ENCODE measurements at regions not wholly inside any gene's neighbourhood (a gene's known extent, or its start where the extent isn't known, plus 50 kb on each side); places are given as distances from the start of the nearest gene placed in this dataset.

- H3K4me3 ChIP-seq (ENCODE audit: control insufficient read depth in 1 of 2, extremely low read depth in 1 of 2, low read length in 1 of 2), result no peak overlapping the region
- no peak overlapping the region for H3K27ac ChIP-seq (ENCODE audit: low read length)
- H3K27me3 ChIP-seq (replicated peaks in 1 of 2; ENCODE audit: control insufficient read depth in 2 of 2, extremely low read depth in 1 of 2, insufficient read depth in 2 of 2, low read length in 1 of 2), result no peaks in the 10 kb centered on the region
- H3K4me1 Mint-ChIP-seq, result no peaks in the 10 kb centered on the region
- no peak overlapping the region for H3K4me3 Mint-ChIP-seq
- peaks cover 0 to 4% (median 0%) of the 10 kb centered on the region in 3 donors for H3K9me3 Mint-ChIP-seq
- 50% methylated on average over 1 of the region's 2 CpGs for WGBS (ENCODE audit: insufficient coverage)
- H3K36me3 ChIP-seq (ENCODE audit: control insufficient read depth in 2 of 2, extremely low read depth in 1 of 2, insufficient read depth in 1 of 2, low read length in 1 of 2), result no peaks in the 10 kb centered on the region
- DNase-seq (no peak), ATAC-seq (replicated peaks in 1 of 4) (no peak)
- POLR2A ChIA-PET, result no interaction called here
- no peaks in the 10 kb centered on the region for H3K27me3 Mint-ChIP-seq
- H3K4me1 ChIP-seq (ENCODE audit: control insufficient read depth in 1 of 2, extremely low read depth in 1 of 2, insufficient read depth in 2 of 2, low read length in 2 of 2), result no peaks in the 10 kb centered on the region
- H3K27ac Mint-ChIP-seq, result no peak overlapping the region
- CTCF ChIA-PET, result no interaction called here
- no peaks in the 10 kb centered on the region for H3K36me3 Mint-ChIP-seq
- H3K9me3 ChIP-seq, result no peaks in the 10 kb centered on the region
Observed at GRCh38 chr9:78865737-78866136, 568.8 kb downstream of the PSAT1 start.

DNA sequence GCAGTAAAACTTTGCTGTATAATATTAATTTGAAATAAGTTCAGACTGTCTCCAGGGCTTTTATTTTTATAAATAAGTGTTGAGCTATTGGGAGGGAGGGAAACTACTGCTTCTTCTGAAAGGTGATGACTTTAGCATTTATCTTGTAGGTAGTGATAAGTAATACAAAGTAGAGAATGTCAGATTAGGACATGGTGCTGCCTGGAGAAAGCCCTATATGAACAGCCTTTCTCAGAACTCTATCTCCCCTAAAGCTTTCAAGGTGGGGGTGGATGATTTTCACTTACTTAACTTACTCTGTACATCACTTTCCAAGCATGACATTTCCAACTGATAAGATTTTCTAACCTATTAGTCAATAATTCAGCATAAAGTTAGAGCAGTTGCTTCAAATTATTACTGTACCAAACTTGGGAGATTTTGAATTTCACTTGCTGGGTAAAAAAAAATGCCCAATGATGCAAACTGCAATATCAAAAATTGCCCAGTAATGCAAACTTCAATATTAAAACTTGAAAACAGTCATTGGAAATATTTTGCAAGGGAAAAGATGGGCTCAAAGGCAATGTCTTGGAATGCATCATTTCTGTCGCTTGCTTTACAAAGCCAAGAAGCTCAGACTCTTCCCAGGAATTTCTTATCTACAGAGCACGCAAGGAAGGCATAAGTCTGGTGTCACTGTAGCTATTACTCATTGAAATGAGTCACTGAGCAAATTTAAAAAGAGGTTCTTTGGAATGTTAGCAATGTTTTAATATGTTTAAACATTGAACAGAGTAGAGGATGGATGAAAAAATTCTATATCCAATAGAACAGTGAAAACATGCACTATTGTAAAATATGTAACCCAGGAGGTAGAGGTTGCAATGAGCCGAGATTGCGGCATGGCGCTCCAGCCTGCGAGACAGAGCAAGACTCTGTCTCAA is 569.5 kb downstream of the PSAT1 start:
- ATAC-seq (replicated peaks in 1 of 4), result no peak
- Histone ChIP-seq H3K4me3 (ENCODE audit: control insufficient read depth in 1 of 2, extremely low read depth in 1 of 2, low read length in 1 of 2) (no peak overlapping the region), H3K36me3 (ENCODE audit: control insufficient read depth in 2 of 2, extremely low read depth in 1 of 2, insufficient read depth in 1 of 2, low read length in 1 of 2) (no peaks in the 10 kb centered on the region), H3K9me3 (no peaks in the 10 kb centered on the region), H3K27ac (ENCODE audit: low read length) (no peak overlapping the region), H3K27me3 (replicated peaks in 1 of 2; ENCODE audit: control insufficient read depth in 2 of 2, extremely low read depth in 1 of 2, insufficient read depth in 2 of 2, low read length in 1 of 2) (no peaks in the 10 kb centered on the region), H3K4me1 (ENCODE audit: control insufficient read depth in 1 of 2, extremely low read depth in 1 of 2, insufficient read depth in 2 of 2, low read length in 2 of 2) (no peaks in the 10 kb centered on the region)
- Mint-ChIP-seq H3K4me1 (no peaks in the 10 kb centered on the region), H3K9me3 (peaks cover 0 to 4% (median 3%) of the 10 kb centered on the region in 3 donors), H3K36me3 (no peaks in the 10 kb centered on the region), H3K27me3 (no peaks in the 10 kb centered on the region), H3K4me3 (no peak overlapping the region), H3K27ac (no peak overlapping the region)
- DNase-seq, result no peak
- POLR2A ChIA-PET, result no interaction called here
- 83% methylated on average over 1 of the region's 6 CpGs for WGBS (ENCODE audit: insufficient coverage)
- CTCF ChIA-PET, result no interaction called here

GRCh38 chr9:78871086-78871451 is 574.1 kb downstream of the PSAT1 start:
- H3K9me3 ChIP-seq, result no peaks in the 10 kb centered on the region
- no peaks in the 10 kb centered on the region for H3K36me3 ChIP-seq (ENCODE audit: control insufficient read depth in 2 of 2, extremely low read depth in 1 of 2, insufficient read depth in 1 of 2, low read length in 1 of 2)
- H3K27ac Mint-ChIP-seq, result no peak overlapping the region
- ChIA-PET CTCF (no interaction called here), POLR2A (no interaction called here)
- no peaks in the 10 kb centered on the region for H3K4me1 ChIP-seq (ENCODE audit: control insufficient read depth in 1 of 2, extremely low read depth in 1 of 2, insufficient read depth in 2 of 2, low read length in 2 of 2)
- H3K9me3 Mint-ChIP-seq, result peaks cover 0 to 15% (median 5%) of the 10 kb centered on the region in 3 donors
- H3K27me3 Mint-ChIP-seq, result no peaks in the 10 kb centered on the region
- ATAC-seq (replicated peaks in 1 of 4) (no peak), DNase-seq (no peak)
- no peaks in the 10 kb centered on the region for H3K27me3 ChIP-seq (replicated peaks in 1 of 2; ENCODE audit: control insufficient read depth in 2 of 2, extremely low read depth in 1 of 2, insufficient read depth in 2 of 2, low read length in 1 of 2)
- H3K36me3 Mint-ChIP-seq, result no peaks in the 10 kb centered on the region
- no peak overlapping the region for H3K4me3 ChIP-seq (ENCODE audit: control insufficient read depth in 1 of 2, extremely low read depth in 1 of 2, low read length in 1 of 2)
- no peaks in the 10 kb centered on the region for H3K4me1 Mint-ChIP-seq
- no peak overlapping the region for H3K4me3 Mint-ChIP-seq
- no peak overlapping the region for H3K27ac ChIP-seq (ENCODE audit: low read length)

DNA sequence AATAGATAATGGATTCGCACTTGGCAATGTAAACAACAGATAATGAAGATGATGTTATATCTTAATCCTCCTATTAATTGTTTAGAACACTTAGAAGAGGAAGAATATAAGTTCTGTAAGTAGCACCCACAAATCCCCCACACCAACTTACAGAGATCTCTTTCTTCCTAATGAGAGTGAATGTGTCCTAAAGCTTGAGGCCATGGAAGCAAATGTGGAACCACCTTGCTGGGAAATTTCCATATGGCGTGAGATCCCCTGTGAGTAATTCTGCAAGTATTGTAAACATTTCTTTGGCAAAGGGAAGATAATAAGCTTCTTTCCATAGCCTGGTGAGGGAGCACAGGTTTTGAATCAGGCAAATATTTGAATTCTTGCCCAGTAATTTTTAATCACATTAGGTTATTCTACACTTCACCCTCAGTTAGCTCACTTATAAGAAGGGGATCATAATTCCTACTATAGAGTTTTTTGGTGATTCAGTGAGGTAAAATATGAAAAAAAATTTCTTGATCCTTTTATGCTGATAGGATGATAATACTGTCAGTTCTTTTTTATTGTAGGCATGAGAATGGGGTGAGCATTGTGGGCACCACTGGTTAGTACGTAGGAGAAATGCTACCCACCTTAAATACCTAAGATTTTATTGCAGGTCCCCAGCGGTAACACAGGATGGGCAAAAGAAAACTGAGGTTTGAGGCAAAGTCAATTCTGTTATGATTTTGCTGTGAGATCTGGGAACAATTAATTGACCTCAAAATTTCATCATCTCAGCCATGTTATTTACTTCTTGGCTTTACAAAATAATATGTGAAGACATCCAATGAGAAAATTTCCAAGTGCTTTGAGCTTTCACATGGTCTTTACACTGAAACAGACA is 574.8 kb downstream of the PSAT1 start:
- ATAC-seq (replicated peaks in 1 of 4) (no peak), DNase-seq (no peak)
- Histone ChIP-seq H3K27me3 (replicated peaks in 1 of 2; ENCODE audit: control insufficient read depth in 2 of 2, extremely low read depth in 1 of 2, insufficient read depth in 2 of 2, low read length in 1 of 2) (no peaks in the 10 kb centered on the region), H3K4me1 (ENCODE audit: control insufficient read depth in 1 of 2, extremely low read depth in 1 of 2, insufficient read depth in 2 of 2, low read length in 2 of 2) (no peaks in the 10 kb centered on the region), H3K4me3 (ENCODE audit: control insufficient read depth in 1 of 2, extremely low read depth in 1 of 2, low read length in 1 of 2) (no peak overlapping the region), H3K36me3 (ENCODE audit: control insufficient read depth in 2 of 2, extremely low read depth in 1 of 2, insufficient read depth in 1 of 2, low read length in 1 of 2) (no peaks in the 10 kb centered on the region), H3K9me3 (no peaks in the 10 kb centered on the region), H3K27ac (ENCODE audit: low read length) (no peak overlapping the region)
- whole genome bisulfite sequencing (ENCODE audit: insufficient coverage), result 100% methylated on average over 1 of the region's 4 CpGs
- peaks cover 0 to 15% (median 5%) of the 10 kb centered on the region in 3 donors for H3K9me3 Mint-ChIP-seq
- no peak overlapping the region for H3K4me3 Mint-ChIP-seq
- H3K27me3 Mint-ChIP-seq, result no peaks in the 10 kb centered on the region
- H3K27ac Mint-ChIP-seq, result no peak overlapping the region
- no peaks in the 10 kb centered on the region for H3K36me3 Mint-ChIP-seq
- POLR2A ChIA-PET, result no interaction called here
- no peaks in the 10 kb centered on the region for H3K4me1 Mint-ChIP-seq
- CTCF ChIA-PET, result no interaction called here

GRCh38 chr9:78874061-78874460 is 577.1 kb downstream of the PSAT1 start:
- Mint-ChIP-seq H3K27ac (no peak overlapping the region), H3K27me3 (no peaks in the 10 kb centered on the region), H3K9me3 (peaks cover 0 to 15% (median 2%) of the 10 kb centered on the region in 3 donors), H3K36me3 (no peaks in the 10 kb centered on the region), H3K4me3 (no peak overlapping the region), H3K4me1 (no peaks in the 10 kb centered on the region)
- Histone ChIP-seq H3K36me3 (ENCODE audit: control insufficient read depth in 2 of 2, extremely low read depth in 1 of 2, insufficient read depth in 1 of 2, low read length in 1 of 2) (no peaks in the 10 kb centered on the region), H3K4me3 (ENCODE audit: control insufficient read depth in 1 of 2, extremely low read depth in 1 of 2, low read length in 1 of 2) (no peak overlapping the region), H3K27ac (ENCODE audit: low read length) (no peak overlapping the region), H3K27me3 (replicated peaks in 1 of 2; ENCODE audit: control insufficient read depth in 2 of 2, extremely low read depth in 1 of 2, insufficient read depth in 2 of 2, low read length in 1 of 2) (no peaks in the 10 kb centered on the region), H3K4me1 (ENCODE audit: control insufficient read depth in 1 of 2, extremely low read depth in 1 of 2, insufficient read depth in 2 of 2, low read length in 2 of 2) (no peaks in the 10 kb centered on the region), H3K9me3 (no peaks in the 10 kb centered on the region)
- CTCF ChIA-PET, result interaction anchor here in 1 of 2 donors (0.6 kb wide), 1 partner anchor 1338 kb away, joined by 3 read pairs; no protein-coding TSS in a partner anchor
- ATAC-seq (replicated peaks in 1 of 4) (no peak), DNase-seq (no peak)
- no CpG with 5 or more reads among the region's 2 CpGs for WGBS (ENCODE audit: insufficient coverage)
- POLR2A ChIA-PET, result no interaction called here

GRCh38 chr9:78879324-78880100 is 582.6 kb downstream of the PSAT1 start:
- Histone ChIP-seq H3K27me3 (replicated peaks in 1 of 2; ENCODE audit: control insufficient read depth in 2 of 2, extremely low read depth in 1 of 2, insufficient read depth in 2 of 2, low read length in 1 of 2) (no peaks in the 10 kb centered on the region), H3K27ac (ENCODE audit: low read length) (no peak overlapping the region), H3K4me1 (ENCODE audit: control insufficient read depth in 1 of 2, extremely low read depth in 1 of 2, insufficient read depth in 2 of 2, low read length in 2 of 2) (no peaks in the 10 kb centered on the region), H3K36me3 (ENCODE audit: control insufficient read depth in 2 of 2, extremely low read depth in 1 of 2, insufficient read depth in 1 of 2, low read length in 1 of 2) (no peaks in the 10 kb centered on the region), H3K4me3 (ENCODE audit: control insufficient read depth in 1 of 2, extremely low read depth in 1 of 2, low read length in 1 of 2) (no peak overlapping the region), H3K9me3 (no peaks in the 10 kb centered on the region)
- no peaks in the 10 kb centered on the region for H3K36me3 Mint-ChIP-seq
- POLR2A ChIA-PET, result no interaction called here
- H3K9me3 Mint-ChIP-seq, result no peaks in the 10 kb centered on the region
- no peak overlapping the region for H3K4me3 Mint-ChIP-seq
- CTCF ChIA-PET, result no interaction called here
- DNase-seq (no peak), ATAC-seq (replicated peaks in 1 of 4) (no peak)
- no peaks in the 10 kb centered on the region for H3K27me3 Mint-ChIP-seq
- H3K4me1 Mint-ChIP-seq, result no peaks in the 10 kb centered on the region
- WGBS (ENCODE audit: insufficient coverage), result 94% methylated on average over 2 of the region's 3 CpGs
- no peak overlapping the region for H3K27ac Mint-ChIP-seq

All from T-cell (primary cell).